GM10266 (cell line): ENCODE measurements at regions not wholly inside any gene's neighbourhood (a gene's known extent, or its start where the extent isn't known, plus 50 kb on each side); places are given as distances from the start of the nearest gene placed in this dataset.

ENCODE experiments used
- DNase-seq: peaks from one replicate; pipeline ENCODE4 v3.0.0; 2012; ENCODE audit errors: extremely low spot score
- TF ChIP-seq, protein P1 (sequence below): IDR thresholded peaks from 2 replicates; pipeline ENCODE4 v1.5.1; 2012; ENCODE audit warnings: mild to moderate bottlenecking, low read depth; ENCODE audit not compliant: control insufficient read depth, insufficient read depth; ENCODE audit errors: missing control alignments

- TF ChIP-seq, protein P1, sequence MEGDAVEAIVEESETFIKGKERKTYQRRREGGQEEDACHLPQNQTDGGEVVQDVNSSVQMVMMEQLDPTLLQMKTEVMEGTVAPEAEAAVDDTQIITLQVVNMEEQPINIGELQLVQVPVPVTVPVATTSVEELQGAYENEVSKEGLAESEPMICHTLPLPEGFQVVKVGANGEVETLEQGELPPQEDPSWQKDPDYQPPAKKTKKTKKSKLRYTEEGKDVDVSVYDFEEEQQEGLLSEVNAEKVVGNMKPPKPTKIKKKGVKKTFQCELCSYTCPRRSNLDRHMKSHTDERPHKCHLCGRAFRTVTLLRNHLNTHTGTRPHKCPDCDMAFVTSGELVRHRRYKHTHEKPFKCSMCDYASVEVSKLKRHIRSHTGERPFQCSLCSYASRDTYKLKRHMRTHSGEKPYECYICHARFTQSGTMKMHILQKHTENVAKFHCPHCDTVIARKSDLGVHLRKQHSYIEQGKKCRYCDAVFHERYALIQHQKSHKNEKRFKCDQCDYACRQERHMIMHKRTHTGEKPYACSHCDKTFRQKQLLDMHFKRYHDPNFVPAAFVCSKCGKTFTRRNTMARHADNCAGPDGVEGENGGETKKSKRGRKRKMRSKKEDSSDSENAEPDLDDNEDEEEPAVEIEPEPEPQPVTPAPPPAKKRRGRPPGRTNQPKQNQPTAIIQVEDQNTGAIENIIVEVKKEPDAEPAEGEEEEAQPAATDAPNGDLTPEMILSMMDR: no peak
- no peak for DNase-seq
Observed at GRCh38 chr4:124189545-124189944, 523.0 kb downstream of the ANKRD50 start.

GRCh38 chr4:124191329-124191728, 521.2 kb downstream of the ANKRD50 start:
- DNase-seq: no peak
- TF ChIP-seq, protein P1: no peak

- TF ChIP-seq, protein P1: no peak
- DNase-seq: no peak
Observed at GRCh38 chr4:124192544-124192943, 520.0 kb downstream of the ANKRD50 start.

DNA sequence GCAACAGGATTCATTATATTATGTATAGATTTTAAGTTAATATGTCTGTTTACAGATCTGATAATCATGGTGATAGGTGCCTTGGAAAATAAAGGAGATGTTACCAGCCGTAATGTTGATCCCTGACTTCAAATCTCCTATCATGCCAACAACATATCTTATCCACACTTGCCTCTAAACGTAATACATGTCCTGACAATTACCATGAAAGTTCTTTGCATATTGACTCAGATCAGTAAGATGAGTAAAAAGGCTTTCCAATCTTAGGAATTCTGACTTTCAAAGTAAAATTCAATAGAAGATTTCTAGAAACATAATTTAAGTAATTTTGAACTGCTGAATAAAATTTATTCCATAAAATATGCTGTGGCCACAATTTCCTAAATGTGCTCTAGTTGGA, 513.3 kb downstream of the ANKRD50 start:
- TF ChIP-seq, protein P1: no peak
- DNase-seq: no peak

- DNase-seq: no peak
- TF ChIP-seq, protein P1: no peak
Observed at GRCh38 chr4:124199755-124200154, 512.8 kb downstream of the ANKRD50 start.

DNA sequence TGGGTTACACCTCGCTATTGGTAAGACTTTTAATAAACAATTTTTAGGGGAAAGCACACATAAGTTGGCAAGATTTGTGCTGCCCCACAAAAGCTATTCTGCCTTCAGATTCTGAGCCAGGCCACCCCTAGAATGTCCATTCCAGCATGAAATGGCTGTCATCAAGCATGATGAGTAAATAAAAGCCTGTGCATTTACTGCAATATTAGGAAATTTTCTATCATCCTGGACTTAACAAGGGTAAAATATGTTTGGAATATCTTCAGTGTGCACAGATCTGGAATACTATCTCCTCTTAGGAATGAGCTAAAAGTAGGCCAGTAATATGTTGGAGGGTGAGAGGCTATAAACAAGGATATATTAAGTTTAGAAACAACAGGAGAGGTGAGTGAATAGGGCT, 510.9 kb downstream of the ANKRD50 start:
- no peak for DNase-seq

DNA sequence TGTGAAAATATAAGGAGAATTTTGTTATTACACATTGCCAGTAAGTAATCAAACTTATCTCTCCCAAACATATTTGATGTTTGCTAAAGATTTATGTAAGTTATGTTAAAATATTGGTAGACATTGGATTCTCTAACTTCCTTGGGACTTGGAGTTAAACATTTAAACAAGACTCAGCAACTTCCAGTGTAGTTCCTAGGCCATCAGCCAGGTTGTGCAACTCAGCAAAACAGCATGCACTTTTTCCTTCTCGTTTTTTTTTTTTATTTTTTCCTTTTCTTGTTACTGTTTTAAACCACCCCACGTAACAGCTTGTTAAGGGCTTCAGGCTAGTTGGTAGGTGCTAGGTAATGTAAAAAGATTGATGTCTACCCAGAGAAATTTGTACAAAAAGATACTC, 510.4 kb downstream of the ANKRD50 start:
- TF ChIP-seq, protein P1: no peak
- no peak for DNase-seq

More for the DNA sequence above, 510.9 kb downstream of the ANKRD50 start:
- TF ChIP-seq, protein P1: no peak
